ES-I3 (cell line): ENCODE measurements at regions not wholly inside any gene's neighbourhood (a gene's known extent, or its start where the extent isn't known, plus 50 kb on each side); places are given as distances from the start of the nearest gene placed in this dataset.
"Not testable (repeated sequence)": the region's sequence is repeated elsewhere in the genome, so short reads cannot be mapped to it uniquely, and the experiment has no call there.

Experiments used
- H3K36me3 ChIP-seq: 2 replicates; pipeline ENCODE4 v1.6.1; 2013; ENCODE audit warnings: mild to moderate bottlenecking, low read length, control low read depth, moderate library complexity; ENCODE audit not compliant: insufficient read depth
- H3K4me1 ChIP-seq: 2 replicates; pipeline ENCODE4 v1.6.1; 2013; ENCODE audit warnings: mild to moderate bottlenecking, control low read depth, low read length; ENCODE audit not compliant: insufficient read depth
- H3K9ac ChIP-seq: 2 replicates; pipeline ENCODE4 v1.6.1; 2013; ENCODE audit warnings: low read depth, mild to moderate bottlenecking, low read length, moderate library complexity
- H3K9me3 ChIP-seq: 2 replicates; pipeline ENCODE4 v1.6.1; 2013; ENCODE audit warnings: mild to moderate bottlenecking, low read length, moderate library complexity; ENCODE audit not compliant: control insufficient read depth, insufficient read depth

GRCh38 chrX:115897956-115898355 lies 272.6 kb upstream of the AGTR2 start:
- Histone ChIP-seq H3K36me3 (no peaks in the 10 kb centered on the region), H3K9ac (no peak overlapping the region), H3K4me1 (peaks cover 5% of the 10 kb centered on the region; the same call in 1 of the 2 replicates), H3K9me3 (no peaks in the 10 kb centered on the region)

GRCh38 chrX:115898382-115899001 lies 272.1 kb upstream of the AGTR2 start:
- H3K36me3 ChIP-seq = no peaks in the 10 kb centered on the region
- no peaks in the 10 kb centered on the region for H3K4me1 ChIP-seq
- no peak overlapping the region for H3K9ac ChIP-seq
- H3K9me3 ChIP-seq = no peaks in the 10 kb centered on the region

DNA sequence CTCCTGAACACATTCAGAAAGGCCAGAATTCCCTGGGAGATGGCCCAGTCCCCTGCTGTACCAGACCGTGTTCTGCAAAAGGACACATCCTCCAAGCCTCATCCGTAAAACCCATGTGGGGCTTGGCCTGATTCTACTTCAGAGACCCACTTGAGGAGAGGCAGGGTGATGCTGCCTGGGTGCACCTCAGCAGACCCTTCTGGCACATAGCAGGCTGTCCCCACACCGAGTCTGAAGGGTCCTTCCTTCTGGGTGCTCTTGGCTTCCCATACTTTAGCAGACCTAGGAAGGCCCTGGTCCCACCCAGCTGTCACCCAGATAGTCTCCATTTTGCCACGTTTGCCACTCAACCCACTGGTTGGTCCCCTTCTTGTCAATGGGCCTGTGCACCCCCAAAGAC lies 270.1 kb upstream of the AGTR2 start:
- Histone ChIP-seq H3K4me1 (no peaks in the 10 kb centered on the region), H3K9me3 (no peaks in the 10 kb centered on the region), H3K9ac (no peak overlapping the region), H3K36me3 (no peaks in the 10 kb centered on the region)

- Histone ChIP-seq H3K9ac (no peak overlapping the region), H3K4me1 (no peaks in the 10 kb centered on the region), H3K36me3 (no peaks in the 10 kb centered on the region), H3K9me3 (no peaks in the 10 kb centered on the region)
Observed at GRCh38 chrX:115901241-115901640, 269.3 kb upstream of the AGTR2 start.

DNA sequence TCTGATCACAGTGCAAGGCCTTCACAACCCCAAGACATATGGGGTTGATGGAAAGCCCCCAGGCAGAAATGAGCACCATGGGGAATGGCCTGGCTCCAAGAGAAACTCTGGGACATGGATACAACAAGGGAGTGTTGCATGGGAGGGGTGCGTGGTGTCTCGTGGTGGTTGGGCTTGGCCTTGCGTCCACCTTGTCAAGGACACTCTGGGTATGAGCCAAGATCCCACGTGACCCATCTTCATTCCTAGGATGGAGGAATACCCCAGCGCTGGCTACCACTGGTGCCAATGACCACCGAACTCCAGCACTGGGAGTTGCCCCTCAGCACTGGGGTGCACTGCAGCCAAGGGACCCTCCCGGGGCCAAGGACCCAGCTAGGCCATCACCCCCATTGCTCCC lies 267.5 kb upstream of the AGTR2 start:
- no peaks in the 10 kb centered on the region for H3K4me1 ChIP-seq
- no peaks in the 10 kb centered on the region for H3K36me3 ChIP-seq
- no peak overlapping the region for H3K9ac ChIP-seq
- H3K9me3 ChIP-seq = no peaks in the 10 kb centered on the region

GRCh38 chrX:115906276-115906675 lies 264.3 kb upstream of the AGTR2 start:
- Histone ChIP-seq H3K4me1 (no peaks in the 10 kb centered on the region), H3K36me3 (no peaks in the 10 kb centered on the region), H3K9ac (no peak overlapping the region), H3K9me3 (peaks cover 6% of the 10 kb centered on the region)

DNA sequence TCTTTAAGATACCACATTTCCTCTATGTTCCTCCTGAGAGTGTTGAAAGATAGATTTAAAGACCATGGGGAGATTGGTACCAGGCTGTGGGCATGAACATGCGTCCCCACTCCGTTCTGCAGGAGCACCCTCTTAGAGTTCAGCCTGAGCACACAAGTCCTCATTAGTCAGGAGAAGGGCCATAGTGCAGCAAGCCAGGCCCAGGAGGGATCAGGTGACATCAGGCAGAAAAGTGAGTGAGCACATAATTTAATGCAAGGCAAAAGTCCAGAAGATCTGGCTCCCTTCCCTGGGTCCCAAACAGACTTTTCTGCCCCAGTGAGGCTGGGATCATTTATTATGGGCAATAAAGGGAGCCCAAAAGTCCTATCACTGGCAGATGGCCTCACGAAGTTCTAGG lies 263.7 kb upstream of the AGTR2 start:
- H3K9ac ChIP-seq = no peak overlapping the region
- no peaks in the 10 kb centered on the region for H3K36me3 ChIP-seq
- H3K4me1 ChIP-seq = no peaks in the 10 kb centered on the region
- peaks cover 9% of the 10 kb centered on the region for H3K9me3 ChIP-seq

DNA sequence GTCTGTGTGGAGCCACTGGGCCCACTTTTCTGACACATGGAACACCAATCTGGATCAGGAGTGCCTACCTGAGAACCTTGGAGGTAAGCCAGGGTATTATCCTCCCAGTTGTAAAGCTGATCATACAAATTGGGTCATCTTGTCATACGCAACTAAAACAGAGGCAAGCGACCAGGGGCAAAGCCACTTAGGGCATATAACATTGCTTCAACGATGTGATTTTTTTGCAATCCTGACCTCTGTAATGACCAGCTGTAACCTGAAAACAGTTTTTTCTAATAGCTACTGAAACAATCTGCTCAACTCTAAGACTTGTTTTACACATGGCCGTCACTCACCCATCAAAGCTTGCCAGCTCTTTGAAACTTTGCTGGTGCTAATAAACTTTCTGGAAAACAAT lies 261.5 kb upstream of the AGTR2 start:
- Histone ChIP-seq H3K9me3 (peaks cover 9% of the 10 kb centered on the region), H3K9ac (no peak overlapping the region), H3K4me1 (peaks cover 5% of the 10 kb centered on the region; the same call in 1 of the 2 replicates), H3K36me3 (no peaks in the 10 kb centered on the region)

GRCh38 chrX:115911967-115912366 lies 258.6 kb upstream of the AGTR2 start:
- H3K9ac ChIP-seq = no peak overlapping the region
- no peaks in the 10 kb centered on the region for H3K36me3 ChIP-seq
- H3K4me1 ChIP-seq = peaks cover 6% of the 10 kb centered on the region; the same call in 1 of the 2 replicates
- peaks cover 9% of the 10 kb centered on the region for H3K9me3 ChIP-seq

- Histone ChIP-seq H3K4me1 (peaks cover 6% of the 10 kb centered on the region; the same call in 1 of the 2 replicates), H3K9ac (no peak overlapping the region), H3K36me3 (no peaks in the 10 kb centered on the region), H3K9me3 (peaks cover 9% of the 10 kb centered on the region)
Observed at GRCh38 chrX:115912372-115912897, 258.1 kb upstream of the AGTR2 start.

DNA sequence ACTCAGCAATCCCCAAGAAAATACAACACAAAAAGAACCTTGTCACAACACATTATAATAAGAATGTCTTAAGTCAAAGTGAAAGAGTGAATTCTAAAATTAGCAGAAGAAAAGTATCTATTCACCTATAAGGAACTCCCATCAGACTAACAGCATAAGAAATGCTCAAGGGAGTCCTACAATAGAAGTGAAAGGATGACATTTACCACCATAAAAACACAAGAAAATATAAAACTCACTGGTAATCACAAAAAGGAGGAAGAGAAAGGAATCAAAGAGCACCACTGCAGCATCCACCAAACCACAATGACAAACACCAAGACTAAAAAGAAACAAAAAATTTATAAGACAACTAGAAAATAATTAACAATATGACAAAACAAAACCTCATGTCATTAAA lies 257.0 kb upstream of the AGTR2 start:
- Histone ChIP-seq H3K36me3 (no peaks in the 10 kb centered on the region), H3K9ac (no peak overlapping the region), H3K4me1 (peaks cover 6% of the 10 kb centered on the region; the same call in 1 of the 2 replicates), H3K9me3 (peaks cover 9% of the 10 kb centered on the region)

DNA sequence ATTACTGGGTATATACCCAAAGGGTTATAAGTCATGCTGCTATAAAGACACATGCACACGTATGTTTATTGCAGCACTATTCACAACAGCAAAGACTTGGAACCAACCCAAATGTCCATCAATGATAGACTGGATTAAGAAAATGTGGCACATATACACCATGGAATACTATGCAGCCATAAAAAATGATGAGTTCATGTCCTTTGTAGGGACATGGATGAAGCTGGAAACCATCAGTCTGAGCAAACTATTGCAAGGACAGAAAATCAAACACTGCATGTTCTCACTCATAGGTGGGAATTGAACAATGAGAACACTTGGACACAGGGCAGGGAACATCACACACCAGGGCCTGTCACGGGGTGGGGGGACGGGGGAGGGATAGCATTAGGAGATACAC lies 254.9 kb upstream of the AGTR2 start:
- not testable (repeated sequence) for H3K9me3 ChIP-seq, H3K4me1 ChIP-seq, H3K36me3 ChIP-seq, H3K9ac ChIP-seq

DNA sequence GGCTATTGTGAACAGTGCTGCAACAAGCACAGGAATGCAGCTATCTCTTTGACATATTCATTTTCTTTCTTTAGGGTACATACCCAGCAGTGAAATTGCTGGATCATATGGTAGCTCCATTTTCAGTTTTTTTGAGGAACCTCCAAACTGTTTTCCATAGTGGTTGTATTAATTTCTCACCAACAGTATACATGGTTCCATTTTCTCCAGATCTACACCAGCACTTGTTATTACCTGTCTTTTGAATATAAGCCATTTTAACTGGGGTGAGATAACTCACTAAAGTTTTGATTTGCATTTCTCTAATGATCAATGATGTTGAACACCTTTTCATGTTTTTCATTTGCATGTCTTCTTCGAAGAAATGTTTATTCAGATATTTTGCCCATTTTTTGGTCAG lies 241.1 kb upstream of the AGTR2 start:
- Histone ChIP-seq H3K9ac (no peak overlapping the region), H3K9me3 (peaks cover 30% of the 10 kb centered on the region), H3K36me3 (peaks cover 3% of the 10 kb centered on the region), H3K4me1 (no peaks in the 10 kb centered on the region)

DNA sequence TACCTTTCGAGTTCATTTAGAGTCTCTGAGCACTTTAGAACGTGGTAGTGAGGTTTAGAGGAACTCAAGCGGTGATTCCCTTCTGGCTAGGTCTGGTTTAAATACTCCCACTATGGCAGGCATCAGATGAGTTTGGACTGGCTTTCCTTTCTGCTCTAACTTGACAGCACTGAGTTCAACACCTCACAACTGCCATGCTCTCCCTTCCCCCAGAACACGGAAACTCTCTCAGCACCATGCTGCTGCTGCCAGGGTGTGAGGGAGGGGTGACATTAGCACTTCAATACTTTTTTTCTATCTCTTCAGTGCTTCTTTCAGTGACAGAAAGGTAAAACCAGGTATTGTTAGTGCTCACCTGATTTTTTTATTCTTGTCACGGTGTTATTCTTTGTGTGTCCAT lies 234.5 kb upstream of the AGTR2 start:
- Histone ChIP-seq H3K36me3 (peaks cover 35% of the 10 kb centered on the region), H3K4me1 (peaks cover 3% of the 10 kb centered on the region; the same call in 1 of the 2 replicates), H3K9me3 (peaks cover 63% of the 10 kb centered on the region), H3K9ac (no peak overlapping the region)

- H3K36me3 ChIP-seq = peaks cover 35% of the 10 kb centered on the region
- H3K9ac ChIP-seq = no peak overlapping the region
- H3K4me1 ChIP-seq = peaks cover 3% of the 10 kb centered on the region; the same call in 1 of the 2 replicates
Observed at GRCh38 chrX:115939070-115939469, 231.5 kb upstream of the AGTR2 start.

More at GRCh38 chrX:115939070-115939469, 231.5 kb upstream of the AGTR2 start:
- H3K9me3 ChIP-seq = peaks cover 54% of the 10 kb centered on the region
